Tibial artery (tissue), 4 donors: ENCODE measurements at regions not wholly inside any gene's neighbourhood (a gene's known extent, or its start where the extent isn't known, plus 50 kb on each side); places are given as distances from the start of the nearest gene placed in this dataset.

Source experiments
- DNase-seq, 2 donors: peaks; one replicate each; pipeline ENCODE4 v3.0.0-alpha.2; 2019
- H3K27ac ChIP-seq, 2 donors: fragments of 200-600 bp; sonication (generic) in 1 of 2; 1 replicate in 1 of 2; 2 replicates in 1 of 2; pipeline ENCODE4 v1.5.1; 2018 to 2019; ENCODE audit warnings: mild to moderate bottlenecking in 1 of 2
- H3K27me3 ChIP-seq, 2 donors: fragments of 200-600 bp; sonication (generic) in 1 of 2; one replicate each; pipeline versions ENCODE4 v1.5.1 to v1.6.0; 2016 to 2019
- H3K36me3 ChIP-seq, 3 donors: fragments of 200-600 bp; sonication (generic) in 2 of 3; one replicate each; pipeline ENCODE4 v1.5.1; 2016 to 2019; ENCODE audit warnings: mild to moderate bottlenecking in 2 of 3
- H3K4me1 ChIP-seq, 4 donors: fragments of 200-600 bp; sonication (generic) in 2 of 4; 1 replicate in 3 of 4; 2 replicates in 1 of 4; pipeline ENCODE4 v1.5.1; 2016 to 2019
- H3K4me3 ChIP-seq, 2 donors: fragments of 200-600 bp; sonication (generic) in 1 of 2; 1 replicate in 1 of 2; 2 replicates in 1 of 2; pipeline ENCODE4 v1.5.1; 2018 to 2019; ENCODE audit warnings: mild to moderate bottlenecking in 2 of 2
- H3K9me3 ChIP-seq, 3 donors: fragments of 200-600 bp; sonication (generic) in 1 of 3; one replicate each; pipeline ENCODE4 v1.5.1; 2016 to 2019
- intact Hi-C: fragments of 100-400 bp; cut with DNase I; formaldehyde crosslinking; loops from one replicate; pipeline ENCODE4 v1.15.0; 2023; ENCODE audit warnings: low total_unique reads
- TF ChIP-seq, protein P1 (sequence below), 2 experiments: fragments of 200-600 bp in 1 of 2; fragments of 450-650 bp in 1 of 2; IDR thresholded peaks; one replicate each; pipeline ENCODE4 v1.5.1; 2017 to 2019; ENCODE audit warnings: antibody characterized with exemption in 2 of 2, mild to moderate bottlenecking in 1 of 2, moderate library complexity in 1 of 2

DNA sequence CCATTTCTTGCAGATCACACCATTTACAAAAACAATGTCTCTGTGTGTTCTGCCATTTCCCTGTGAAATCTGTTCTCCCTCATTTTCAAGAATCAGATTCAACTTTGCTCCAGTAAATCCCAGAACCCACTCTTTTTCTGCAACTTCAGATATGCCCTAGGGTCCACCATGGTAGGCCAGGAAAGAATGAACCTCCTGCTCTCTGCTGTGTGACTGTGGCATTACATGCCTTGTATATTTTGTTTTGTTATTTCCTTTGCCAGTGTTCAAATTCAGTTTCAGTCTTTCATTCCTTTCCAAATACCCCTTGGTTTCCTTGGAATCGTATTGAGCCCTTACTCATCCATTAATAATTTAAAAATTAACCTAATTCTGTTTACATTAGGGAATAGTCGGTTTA lies 290.2 kb upstream of the VCX start:
- intact Hi-C loops: no loop called here
- Histone ChIP-seq H3K4me1 (no peaks in the 10 kb centered on the region), H3K27me3 (no peaks in the 10 kb centered on the region), H3K36me3 (no peaks in the 10 kb centered on the region), H3K9me3 (no peaks in the 10 kb centered on the region), H3K4me3 (no peak overlapping the region), H3K27ac (no peak overlapping the region)
- DNase-seq: no peak
- TF ChIP-seq, protein P1, sequence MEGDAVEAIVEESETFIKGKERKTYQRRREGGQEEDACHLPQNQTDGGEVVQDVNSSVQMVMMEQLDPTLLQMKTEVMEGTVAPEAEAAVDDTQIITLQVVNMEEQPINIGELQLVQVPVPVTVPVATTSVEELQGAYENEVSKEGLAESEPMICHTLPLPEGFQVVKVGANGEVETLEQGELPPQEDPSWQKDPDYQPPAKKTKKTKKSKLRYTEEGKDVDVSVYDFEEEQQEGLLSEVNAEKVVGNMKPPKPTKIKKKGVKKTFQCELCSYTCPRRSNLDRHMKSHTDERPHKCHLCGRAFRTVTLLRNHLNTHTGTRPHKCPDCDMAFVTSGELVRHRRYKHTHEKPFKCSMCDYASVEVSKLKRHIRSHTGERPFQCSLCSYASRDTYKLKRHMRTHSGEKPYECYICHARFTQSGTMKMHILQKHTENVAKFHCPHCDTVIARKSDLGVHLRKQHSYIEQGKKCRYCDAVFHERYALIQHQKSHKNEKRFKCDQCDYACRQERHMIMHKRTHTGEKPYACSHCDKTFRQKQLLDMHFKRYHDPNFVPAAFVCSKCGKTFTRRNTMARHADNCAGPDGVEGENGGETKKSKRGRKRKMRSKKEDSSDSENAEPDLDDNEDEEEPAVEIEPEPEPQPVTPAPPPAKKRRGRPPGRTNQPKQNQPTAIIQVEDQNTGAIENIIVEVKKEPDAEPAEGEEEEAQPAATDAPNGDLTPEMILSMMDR (IDR thresholded peaks at IDR 0.05): no peak

DNA sequence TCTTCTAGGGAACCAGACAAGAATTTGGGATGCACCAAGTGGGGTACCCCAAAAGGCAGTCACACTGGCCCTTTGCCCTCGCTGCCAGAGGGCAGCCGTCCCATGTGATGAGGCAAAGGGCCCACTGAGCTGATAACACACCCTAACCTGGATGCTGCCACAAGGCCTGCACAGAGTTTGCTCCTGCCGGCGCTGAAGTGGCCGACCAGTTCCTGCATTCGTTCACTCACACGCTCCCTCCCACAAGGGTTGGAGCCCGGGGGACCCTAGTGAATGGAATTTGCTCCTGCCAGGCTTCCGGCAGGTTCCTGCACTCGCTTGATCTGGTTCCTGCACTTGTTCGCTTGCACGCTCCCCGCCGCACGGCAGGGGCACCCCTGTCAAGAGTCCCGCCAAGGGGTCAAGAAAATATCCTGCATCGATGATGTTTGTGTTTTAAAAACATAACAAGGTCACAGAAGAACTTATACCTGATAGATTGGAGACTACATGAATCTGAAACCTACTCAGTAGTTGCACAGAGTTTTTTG lies 296.4 kb upstream of the VCX start:
- no peaks in the 10 kb centered on the region for H3K4me1 ChIP-seq
- H3K27me3 ChIP-seq: no peaks in the 10 kb centered on the region
- H3K9me3 ChIP-seq: no peaks in the 10 kb centered on the region
- intact Hi-C loops: no loop called here
- TF ChIP-seq, protein P1 (IDR thresholded peaks at IDR 0.05): no peak
- no peak overlapping the region for H3K27ac ChIP-seq
- DNase-seq: no peak
- no peak overlapping the region for H3K4me3 ChIP-seq
- no peaks in the 10 kb centered on the region for H3K36me3 ChIP-seq

DNA sequence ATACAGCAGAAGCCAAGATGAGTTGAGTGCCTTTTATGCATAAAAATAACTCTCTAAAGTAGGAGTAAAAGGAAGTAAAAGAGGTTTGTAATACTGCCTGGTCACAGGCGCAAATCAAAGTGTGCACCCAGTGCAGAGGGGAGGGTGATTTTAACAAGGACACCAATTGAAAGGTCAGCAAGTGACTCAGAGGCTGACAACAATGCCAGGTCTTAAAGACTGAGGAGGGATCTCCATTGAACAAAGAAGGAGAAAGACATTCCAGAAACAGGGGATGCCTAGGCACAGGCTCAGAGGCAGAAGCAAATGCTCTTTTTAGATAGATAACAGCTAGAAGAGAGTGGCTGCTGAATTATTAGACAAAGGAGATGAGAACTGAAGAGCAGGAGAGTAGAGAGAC lies 297.4 kb upstream of the VCX start:
- Histone ChIP-seq H3K27me3 (no peaks in the 10 kb centered on the region), H3K4me1 (no peaks in the 10 kb centered on the region), H3K27ac (no peak overlapping the region), H3K4me3 (no peak overlapping the region), H3K9me3 (peaks cover 0 to under 1% (median 0%) of the 10 kb centered on the region in 3 donors), H3K36me3 (no peaks in the 10 kb centered on the region)
- TF ChIP-seq, protein P1 (IDR thresholded peaks at IDR 0.05): no peak
- no peak for DNase-seq
- intact Hi-C loops: no loop called here

DNA sequence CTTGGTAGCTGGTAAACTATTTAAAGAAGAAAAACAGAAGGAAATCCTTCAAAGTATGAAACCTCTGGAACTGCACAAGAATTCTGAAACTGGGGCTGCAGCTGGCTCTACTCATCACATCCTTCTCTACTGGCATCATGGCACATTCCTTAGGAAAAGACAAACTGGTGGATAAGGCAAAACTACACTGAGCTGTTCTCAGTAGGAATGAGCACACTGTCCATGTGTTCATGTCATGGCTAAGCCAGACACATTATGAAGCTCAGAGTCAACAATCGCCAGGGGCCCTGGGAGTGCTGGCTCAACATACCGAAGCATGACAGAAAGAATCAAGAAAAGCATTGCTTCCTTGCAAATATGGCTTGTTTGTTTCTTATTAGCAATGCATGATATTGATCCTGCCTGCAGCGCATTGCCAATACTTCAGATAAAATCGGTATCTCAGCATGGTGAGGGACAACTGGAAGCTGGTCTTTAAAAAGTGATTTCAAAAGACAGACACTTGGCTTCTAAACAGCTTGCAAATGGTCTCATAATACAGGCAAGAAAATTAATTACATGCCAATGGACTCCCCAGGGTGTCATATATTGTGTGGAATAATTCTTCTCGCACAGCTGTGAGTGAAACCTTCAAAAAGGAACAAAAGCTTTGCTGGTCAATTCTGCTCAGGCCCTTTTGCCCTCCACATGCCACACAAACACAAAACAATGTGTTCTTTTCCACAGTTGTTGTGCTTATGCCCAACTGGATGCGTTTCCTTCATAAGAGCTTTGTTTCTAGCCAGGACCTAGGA lies 300.2 kb upstream of the VCX start:
- H3K4me1 ChIP-seq: no peaks in the 10 kb centered on the region
- no peaks in the 10 kb centered on the region for H3K27me3 ChIP-seq
- H3K36me3 ChIP-seq: no peaks in the 10 kb centered on the region
- H3K4me3 ChIP-seq: no peak overlapping the region
- H3K27ac ChIP-seq: no peak overlapping the region
- H3K9me3 ChIP-seq: peaks cover 0 to 8% (median 0%) of the 10 kb centered on the region in 3 donors
- DNase-seq: no peak
- intact Hi-C loops: no loop called here
- TF ChIP-seq, protein P1 (IDR thresholded peaks at IDR 0.05): no peak

DNA sequence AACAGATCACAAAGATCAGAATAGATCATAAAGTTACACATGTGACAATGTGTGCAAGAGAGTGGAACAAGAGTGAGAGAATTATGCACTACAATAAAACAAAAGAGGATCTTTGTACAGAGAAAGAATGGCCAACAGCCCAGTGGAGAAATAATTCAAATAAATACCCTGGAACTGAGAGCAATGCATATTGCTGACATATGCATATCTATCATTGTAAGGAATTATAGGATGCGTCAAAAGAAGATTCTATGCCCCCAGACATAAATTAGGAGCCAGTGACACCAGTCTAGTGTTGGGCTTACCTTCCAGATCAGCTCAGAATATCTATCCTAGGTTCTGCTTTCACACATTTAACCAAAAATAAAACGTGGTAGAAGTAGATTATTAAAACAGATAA lies 320.1 kb upstream of the VCX start:
- TF ChIP-seq, protein P1 (IDR thresholded peaks at IDR 0.05): no peak

More for the DNA sequence above, 320.1 kb upstream of the VCX start:
- DNase-seq: no peak
- intact Hi-C loops: no loop called here
- H3K9me3 ChIP-seq: peaks cover 0 to 5% (median 0%) of the 10 kb centered on the region in 3 donors
- H3K4me1 ChIP-seq: no peaks in the 10 kb centered on the region
- no peaks in the 10 kb centered on the region for H3K27me3 ChIP-seq
- no peak overlapping the region for H3K27ac ChIP-seq
- no peak overlapping the region for H3K4me3 ChIP-seq
- H3K36me3 ChIP-seq: no peaks in the 10 kb centered on the region
